Erythroblast (primary cell): ENCODE measurements at regions not wholly inside any gene's neighbourhood (a gene's known extent, or its start where the extent isn't known, plus 50 kb on each side); places are given as distances from the start of the nearest gene placed in this dataset.

Source experiments
- GATA1 ChIP-seq: IDR thresholded peaks from 2 replicates; pipeline ENCODE4 v1.6.1; 2011; ENCODE audit warnings: low read depth, mild to moderate bottlenecking, control low read depth, low read length, moderate library complexity
- POLR2A ChIP-seq: IDR thresholded peaks from 2 replicates; pipeline ENCODE4 v1.6.1; 2011; ENCODE audit warnings: mild to moderate bottlenecking, low read length

- TF ChIP-seq POLR2A: no peak
- no peak for TF ChIP-seq GATA1
These were observed 196.2 kb downstream of the RBM46 start for GRCh38 chr4:154977228-154977627.
